Fibroblast of mammary gland (primary cell): ENCODE measurements at regions not wholly inside any gene's neighbourhood (a gene's known extent, or its start where the extent isn't known, plus 50 kb on each side); places are given as distances from the start of the nearest gene placed in this dataset.

ENCODE experiments used
- DNase-seq: peaks from one replicate; pipeline ENCODE4 v3.0.0-alpha.2; 2010; ENCODE audit warnings: low read depth
- H3K4me3 ChIP-seq: 2 replicates; pipeline ENCODE4 v1.5.1; 2011; ENCODE audit warnings: low read depth, mild to moderate bottlenecking, low read length, moderate library complexity; ENCODE audit not compliant: control insufficient read depth
- CTCF ChIP-seq: conservative IDR thresholded peaks from 2 replicates; pipeline ENCODE4 v1.5.1; 2011; ENCODE audit warnings: low read depth, low read length, inconsistent platforms; ENCODE audit not compliant: control insufficient read depth, insufficient read depth

GRCh38 chr10:111344804-111345203 lies 268.0 kb downstream of the ADRA2A start:
- TF ChIP-seq CTCF = peak; percentile 4
- DNase-seq = no peak
- H3K4me3 ChIP-seq = no peak overlapping the region

- TF ChIP-seq CTCF = no peak
- DNase-seq = no peak
- H3K4me3 ChIP-seq = no peak overlapping the region
Observed at GRCh38 chr10:111347386-111348013, 270.7 kb downstream of the ADRA2A start.

GRCh38 chr10:111348076-111348475 lies 271.2 kb downstream of the ADRA2A start:
- no peak for TF ChIP-seq CTCF
- no peak overlapping the region for H3K4me3 ChIP-seq
- DNase-seq = no peak

- H3K4me3 ChIP-seq = no peak overlapping the region
- TF ChIP-seq CTCF = no peak
- no peak for DNase-seq
Observed at GRCh38 chr10:111354859-111355258, 278.0 kb downstream of the ADRA2A start.

- no peak for TF ChIP-seq CTCF
Observed at GRCh38 chr10:111356571-111356970, 279.7 kb downstream of the ADRA2A start.

GRCh38 chr10:111357859-111358258 lies 281.0 kb downstream of the ADRA2A start:
- TF ChIP-seq CTCF = no peak
- DNase-seq = no peak
- no peak overlapping the region for H3K4me3 ChIP-seq

More at GRCh38 chr10:111356571-111356970, 279.7 kb downstream of the ADRA2A start:
- H3K4me3 ChIP-seq = no peak overlapping the region
- DNase-seq = no peak
